Central memory CD8-positive, alpha-beta T cell (primary cell): ENCODE measurements at regions not wholly inside any gene's neighbourhood (a gene's known extent, or its start where the extent isn't known, plus 50 kb on each side); places are given as distances from the start of the nearest gene placed in this dataset.

ENCODE experiments used
- ATAC-seq: fragments of 150-1000 bp; cut with Tn5 transposase; replicated peaks from 2 replicates; pipeline ENCODE4 v1.10.0; 2022; ENCODE audit warnings: mild to moderate bottlenecking, moderate FRiP score, moderate number of reproducible peaks; ENCODE audit not compliant: poor library complexity, severe bottlenecking; ENCODE audit errors: extremely low read depth
- DNase-seq, 2 donors: peaks; one replicate each; pipeline ENCODE4 v3.0.0; 2021; ENCODE audit warnings: low spot score in 2 of 2
- H3K27ac Mint-ChIP-seq: one replicate; pipeline ENCODE4 v1.8.0; 2022; ENCODE audit warnings: low read depth, mild to moderate bottlenecking, moderate library complexity, mixed read lengths
- H3K27me3 Mint-ChIP-seq: one replicate; pipeline ENCODE4 v1.8.0; 2022; ENCODE audit warnings: mixed read lengths
- H3K36me3 Mint-ChIP-seq: one replicate; pipeline ENCODE4 v1.8.0; 2022; ENCODE audit warnings: mild to moderate bottlenecking, moderate library complexity, mixed read lengths; ENCODE audit not compliant: insufficient read depth
- H3K4me1 Mint-ChIP-seq: one replicate; pipeline ENCODE4 v1.8.0; 2022; ENCODE audit warnings: mixed read lengths
- H3K4me3 Mint-ChIP-seq: one replicate; pipeline ENCODE4 v1.8.0; 2022; ENCODE audit warnings: mild to moderate bottlenecking, moderate library complexity, mixed read lengths
- H3K9me3 Mint-ChIP-seq: one replicate; pipeline ENCODE4 v1.8.0; 2022; ENCODE audit warnings: mixed read lengths

DNA sequence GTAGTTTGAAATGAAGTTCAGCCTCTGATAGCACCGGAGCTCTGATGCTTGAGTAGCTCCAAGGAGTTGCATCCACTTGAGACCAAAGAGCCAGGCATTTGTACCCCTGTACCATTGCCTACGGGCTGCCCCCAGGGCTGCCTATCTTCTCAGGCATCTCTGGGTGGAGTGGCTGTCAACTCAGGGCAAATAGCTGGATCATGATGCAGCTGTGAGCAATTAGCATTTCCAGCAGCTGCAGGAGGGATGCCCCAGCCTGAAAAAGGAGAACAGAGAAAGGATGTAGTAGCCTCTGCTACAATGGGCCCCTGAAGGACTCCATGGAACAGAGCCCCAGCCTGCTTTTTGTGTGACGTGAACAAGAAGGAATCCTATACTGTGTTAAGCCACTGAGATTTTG, 492.6 kb downstream of the BCOR start:
- Mint-ChIP-seq H3K27ac (no peak overlapping the region), H3K36me3 (no peaks in the 10 kb centered on the region), H3K27me3 (peaks cover 26% of the 10 kb centered on the region), H3K9me3 (no peaks in the 10 kb centered on the region), H3K4me1 (no peaks in the 10 kb centered on the region), H3K4me3 (no peak overlapping the region)
- no peak for DNase-seq
- ATAC-seq: no peak

DNA sequence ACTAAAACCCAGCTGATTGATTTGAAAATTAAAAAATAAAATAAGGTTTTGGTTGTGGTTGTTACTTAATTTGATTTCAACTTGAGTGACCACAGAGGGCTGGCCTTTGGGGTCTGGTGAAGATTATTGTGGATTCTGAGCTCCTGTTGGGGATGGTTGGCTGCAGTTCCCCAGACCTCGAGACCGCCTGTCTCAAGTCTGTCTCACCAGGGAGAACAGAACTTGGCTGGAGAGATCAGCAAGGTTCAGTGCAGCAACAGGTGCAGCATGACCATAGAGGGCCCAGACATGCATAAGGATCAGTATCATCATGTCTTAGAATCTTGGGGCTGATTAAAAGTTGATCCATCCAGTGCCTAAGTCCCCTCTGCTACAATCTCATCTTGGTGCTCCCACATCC, 491.9 kb downstream of the BCOR start:
- H3K4me1 Mint-ChIP-seq: no peaks in the 10 kb centered on the region
- DNase-seq: no peak
- no peaks in the 10 kb centered on the region for H3K36me3 Mint-ChIP-seq
- no peak overlapping the region for H3K4me3 Mint-ChIP-seq
- no peak for ATAC-seq
- H3K27me3 Mint-ChIP-seq: peaks cover 27% of the 10 kb centered on the region
- no peak overlapping the region for H3K27ac Mint-ChIP-seq
- no peaks in the 10 kb centered on the region for H3K9me3 Mint-ChIP-seq

DNA sequence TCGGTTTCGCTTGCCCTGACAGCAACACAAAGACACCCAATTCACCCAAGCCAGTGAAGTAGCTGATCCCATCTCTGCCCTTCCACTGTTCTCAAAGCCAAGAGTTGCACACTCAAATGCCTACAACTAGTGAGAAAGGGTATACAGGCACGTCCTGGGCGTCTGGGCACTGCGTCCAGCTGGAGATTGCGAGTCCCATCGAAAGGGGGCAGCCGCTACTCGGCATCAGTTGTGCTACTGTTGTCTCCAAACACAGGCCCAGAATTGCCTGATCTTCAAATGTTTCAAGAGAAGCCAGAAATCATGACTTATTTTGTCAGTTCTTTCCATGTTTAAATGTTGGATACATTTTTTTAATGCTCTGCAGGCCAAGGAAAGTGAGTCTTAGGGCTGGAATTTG, 487.8 kb downstream of the BCOR start:
- Mint-ChIP-seq H3K36me3 (no peaks in the 10 kb centered on the region), H3K27me3 (peaks cover 50% of the 10 kb centered on the region), H3K27ac (no peak overlapping the region), H3K4me1 (peaks cover 14% of the 10 kb centered on the region), H3K4me3 (no peak overlapping the region), H3K9me3 (no peaks in the 10 kb centered on the region)
- no peak for DNase-seq
- ATAC-seq: no peak

DNA sequence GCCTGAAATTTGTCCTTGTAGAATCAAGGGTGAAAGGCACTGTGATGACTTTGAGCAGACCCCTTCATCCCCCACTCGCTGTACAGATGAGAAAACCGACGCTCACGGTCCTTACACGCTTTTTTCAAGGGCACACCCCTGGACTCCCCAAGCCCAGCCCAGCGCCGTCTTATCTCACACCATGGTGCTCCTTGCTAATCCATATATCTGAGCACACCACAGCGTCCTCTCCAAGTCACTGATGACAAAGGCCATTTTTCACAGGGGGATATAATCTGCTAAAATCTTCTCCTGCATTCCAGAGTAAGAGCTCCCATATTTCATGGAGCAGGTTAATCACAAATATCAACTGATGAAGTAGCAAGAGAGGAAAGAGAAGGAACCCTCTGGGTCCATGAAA, 486.3 kb downstream of the BCOR start:
- Mint-ChIP-seq H3K4me3 (no peak overlapping the region), H3K4me1 (peaks cover 14% of the 10 kb centered on the region), H3K27me3 (peaks cover 50% of the 10 kb centered on the region), H3K27ac (no peak overlapping the region), H3K9me3 (no peaks in the 10 kb centered on the region), H3K36me3 (no peaks in the 10 kb centered on the region)
- no peak for ATAC-seq
- DNase-seq: no peak

DNA sequence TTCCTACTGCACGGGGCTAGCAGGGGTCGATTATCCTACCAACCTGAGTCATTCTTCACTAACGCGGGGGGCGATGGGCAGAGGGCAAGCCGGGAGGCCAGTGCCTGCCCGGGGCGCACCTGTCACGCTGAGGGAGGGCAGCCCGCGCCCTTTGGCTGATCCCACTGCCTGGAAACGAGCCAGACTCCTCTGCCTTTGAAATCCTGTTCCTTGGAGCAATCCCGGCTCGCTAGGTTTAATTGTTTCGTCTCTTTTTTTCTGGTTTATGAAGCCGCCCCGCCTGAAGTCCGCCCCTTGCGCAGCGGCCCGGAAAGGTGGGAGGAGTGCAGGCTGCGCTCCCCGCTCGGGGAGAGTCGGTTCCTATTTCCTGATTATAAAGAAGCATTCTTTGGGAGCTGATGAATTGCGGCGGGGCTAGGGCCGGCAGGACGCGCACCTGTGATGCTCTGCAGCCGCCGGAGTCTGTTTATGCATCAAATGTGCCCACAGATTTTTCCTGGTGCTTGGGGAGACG, 484.2 kb downstream of the BCOR start:
- no peak for DNase-seq
- no peak for ATAC-seq
- H3K4me3 Mint-ChIP-seq: peak overlapping the region; percentile 72
- peaks cover 71% of the 10 kb centered on the region for H3K27me3 Mint-ChIP-seq
- no peaks in the 10 kb centered on the region for H3K9me3 Mint-ChIP-seq
- H3K36me3 Mint-ChIP-seq: no peaks in the 10 kb centered on the region
- peaks cover 14% of the 10 kb centered on the region for H3K4me1 Mint-ChIP-seq
- H3K27ac Mint-ChIP-seq: no peak overlapping the region

DNA sequence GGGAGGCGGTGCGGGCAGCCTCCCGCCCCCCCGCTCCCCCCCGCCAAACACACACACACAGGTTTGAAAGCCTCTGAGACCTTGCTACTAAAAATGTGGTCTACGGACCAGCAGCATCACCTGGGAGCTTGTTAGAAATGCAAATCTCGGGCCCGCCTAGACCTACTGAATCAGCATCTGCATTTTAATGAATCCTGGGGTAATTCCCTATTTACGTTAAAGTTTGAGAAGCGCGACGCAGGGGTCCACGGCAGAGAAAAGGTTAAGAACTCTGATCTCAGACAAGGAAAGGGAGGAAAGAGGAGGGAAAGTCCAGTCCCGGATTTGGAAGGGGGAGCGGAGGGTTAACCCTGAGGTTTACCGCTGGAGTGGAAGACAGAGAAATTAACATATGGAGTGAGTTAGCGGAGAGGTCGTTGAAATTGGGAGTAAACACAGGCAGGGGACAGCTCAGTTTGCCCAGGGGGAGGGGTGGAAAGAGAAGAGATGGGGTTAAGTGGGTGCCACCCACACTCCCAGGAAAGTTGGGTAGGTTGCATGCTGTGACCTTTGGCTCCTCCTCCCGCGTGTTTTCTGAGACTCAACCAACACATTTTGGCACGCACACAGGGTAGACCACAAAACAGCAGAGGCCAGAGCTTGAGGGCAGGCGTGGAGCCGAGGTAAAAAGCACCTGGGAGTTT, 483.6 kb downstream of the BCOR start:
- Mint-ChIP-seq H3K36me3 (no peaks in the 10 kb centered on the region), H3K27ac (no peak overlapping the region), H3K9me3 (no peaks in the 10 kb centered on the region), H3K4me3 (peak overlapping the region; percentile 72), H3K4me1 (peaks cover 14% of the 10 kb centered on the region), H3K27me3 (peaks cover 72% of the 10 kb centered on the region)
- no peak for DNase-seq
- no peak for ATAC-seq

DNA sequence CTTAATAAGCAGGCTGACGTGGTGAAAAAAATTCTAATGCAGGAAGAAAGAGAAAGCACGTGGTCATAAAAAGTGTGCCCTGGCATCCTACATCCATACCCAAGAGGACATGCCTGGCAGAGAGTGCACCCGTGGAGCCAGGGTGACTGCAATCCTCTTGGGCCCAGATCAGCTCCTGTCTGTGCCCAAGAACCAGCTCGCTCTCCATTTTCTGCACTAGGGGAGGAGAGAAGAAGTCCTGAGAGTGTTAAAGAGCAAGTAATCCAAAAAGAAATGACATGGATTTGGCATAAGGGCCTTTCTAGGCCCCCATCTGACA, 483.1 kb downstream of the BCOR start:
- ATAC-seq (no peak), DNase-seq (no peak)
- Mint-ChIP-seq H3K27me3 (peaks cover 72% of the 10 kb centered on the region), H3K4me3 (peak overlapping the region; percentile 72), H3K27ac (no peak overlapping the region), H3K9me3 (no peaks in the 10 kb centered on the region), H3K4me1 (peaks cover 14% of the 10 kb centered on the region), H3K36me3 (no peaks in the 10 kb centered on the region)

DNA sequence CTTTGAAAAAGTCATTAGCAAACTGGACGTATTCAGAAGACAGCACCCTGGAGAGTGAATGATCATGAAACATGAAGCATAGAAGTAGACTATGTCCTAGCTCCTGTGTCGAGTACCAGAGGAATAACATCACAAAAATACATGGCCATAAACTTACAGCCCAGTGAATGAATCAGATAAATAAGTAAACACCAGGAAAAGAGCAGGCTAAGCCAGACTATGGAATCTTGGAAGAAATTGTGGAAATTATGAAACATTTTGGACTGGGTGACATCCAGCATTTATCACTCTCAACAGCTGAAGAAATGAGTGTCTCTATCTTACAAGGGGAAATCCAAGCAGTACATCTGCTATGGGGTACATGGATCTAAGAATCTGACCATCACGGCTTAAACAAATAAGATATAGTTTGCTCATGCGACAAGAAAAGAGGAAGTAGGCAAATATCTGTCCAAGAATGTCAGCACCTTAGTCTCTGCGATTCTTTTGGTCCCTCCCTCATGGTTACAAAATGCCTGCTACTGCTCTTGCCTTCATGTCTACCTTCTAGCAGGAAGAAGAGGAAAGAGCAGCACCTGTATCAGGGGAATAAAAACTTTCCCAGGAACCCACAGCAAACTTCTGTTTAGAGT, 481.5 kb downstream of the BCOR start:
- Mint-ChIP-seq H3K27ac (no peak overlapping the region), H3K27me3 (peaks cover 58% of the 10 kb centered on the region), H3K4me3 (no peak overlapping the region), H3K4me1 (peaks cover 14% of the 10 kb centered on the region), H3K9me3 (no peaks in the 10 kb centered on the region), H3K36me3 (no peaks in the 10 kb centered on the region)
- DNase-seq (no peak), ATAC-seq (no peak)

DNA sequence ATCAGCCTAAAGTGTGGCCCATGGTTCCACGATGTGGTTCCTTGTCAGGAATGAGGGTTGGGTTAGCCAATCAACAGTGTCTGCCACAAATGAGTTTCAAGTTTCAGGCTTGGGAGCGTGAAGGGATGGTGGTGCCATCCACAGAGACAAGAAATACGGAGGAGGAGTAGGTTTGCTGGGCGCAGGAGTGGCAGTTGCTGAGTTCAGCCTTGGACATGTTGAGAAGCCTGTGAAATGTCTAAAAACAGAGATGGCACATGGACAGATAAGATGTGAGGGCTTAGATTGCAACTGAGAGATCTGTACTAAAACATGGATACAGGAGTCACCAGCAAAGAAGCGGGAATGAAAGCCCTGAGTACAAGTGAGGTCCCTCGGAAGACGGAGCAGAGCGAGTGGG, 481.0 kb downstream of the BCOR start:
- no peaks in the 10 kb centered on the region for H3K9me3 Mint-ChIP-seq
- no peak overlapping the region for H3K27ac Mint-ChIP-seq

DNA sequence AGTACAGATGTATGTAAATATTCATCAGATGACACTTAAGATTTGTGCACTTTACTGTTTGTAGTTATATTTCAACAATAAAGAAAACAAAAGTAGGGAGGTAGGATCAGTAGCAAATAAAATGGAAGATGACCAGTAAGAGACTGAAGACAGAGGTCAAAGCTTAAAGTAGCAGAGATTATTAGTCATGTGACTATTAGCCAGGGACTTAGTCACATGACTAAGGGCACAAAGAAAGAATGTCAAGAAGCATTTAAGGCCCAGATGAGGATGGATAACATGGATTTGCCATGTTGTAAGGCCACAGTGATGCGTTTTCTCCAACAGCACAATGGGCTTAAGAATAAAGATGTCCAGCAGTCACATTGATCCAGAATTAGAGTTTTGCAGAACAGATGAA, 479.6 kb downstream of the BCOR start:
- no peaks in the 10 kb centered on the region for H3K36me3 Mint-ChIP-seq
- no peak overlapping the region for H3K27ac Mint-ChIP-seq
- H3K27me3 Mint-ChIP-seq: peaks cover 39% of the 10 kb centered on the region
- no peak for ATAC-seq
- no peak for DNase-seq
- H3K9me3 Mint-ChIP-seq: no peaks in the 10 kb centered on the region
- H3K4me1 Mint-ChIP-seq: peaks cover 14% of the 10 kb centered on the region
- no peak overlapping the region for H3K4me3 Mint-ChIP-seq

More for the DNA sequence above, 481.0 kb downstream of the BCOR start:
- no peaks in the 10 kb centered on the region for H3K36me3 Mint-ChIP-seq
- peaks cover 14% of the 10 kb centered on the region for H3K4me1 Mint-ChIP-seq
- DNase-seq (no peak), ATAC-seq (no peak)
- H3K27me3 Mint-ChIP-seq: peaks cover 53% of the 10 kb centered on the region
- no peak overlapping the region for H3K4me3 Mint-ChIP-seq

DNA sequence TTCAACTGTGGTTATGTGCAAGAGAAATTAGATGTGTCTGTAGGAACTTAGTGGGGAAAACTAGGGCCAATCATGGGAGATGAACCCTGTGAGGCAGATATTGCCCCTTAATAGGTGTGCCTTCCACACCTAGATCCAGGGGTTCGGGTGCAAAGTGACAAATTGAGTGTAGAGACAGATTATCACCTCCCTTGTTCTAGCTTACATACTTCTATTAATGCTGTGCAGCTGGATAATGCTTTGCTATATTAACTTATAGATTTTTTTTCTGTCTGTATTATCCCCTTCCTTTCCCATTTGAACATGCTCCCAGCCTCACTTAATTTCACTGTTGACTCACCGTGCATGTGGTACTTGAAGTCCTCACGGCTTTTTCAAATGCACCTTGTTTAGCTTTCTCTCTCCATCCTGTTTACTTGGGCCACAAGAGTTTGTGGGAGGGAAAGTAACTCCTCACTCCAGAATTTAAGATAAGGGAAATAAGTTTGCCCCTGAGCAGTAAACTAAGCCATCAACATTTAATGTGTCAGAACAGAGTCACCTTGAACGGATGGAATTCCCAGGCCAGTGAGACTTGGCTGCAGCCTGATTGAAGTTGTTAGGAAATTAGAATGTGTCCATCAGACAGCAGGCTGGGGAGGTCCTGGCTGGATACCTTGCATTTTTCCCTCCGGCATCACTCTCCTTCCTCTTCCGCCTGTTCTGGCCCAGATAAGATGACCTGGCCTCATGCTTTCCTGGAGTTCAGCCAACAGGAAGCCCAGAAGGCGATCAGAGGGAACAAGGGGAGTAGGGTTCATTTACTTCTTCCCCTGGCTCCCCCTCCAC, 478.4 kb downstream of the BCOR start:
- H3K4me1 Mint-ChIP-seq: peaks cover 3% of the 10 kb centered on the region
- H3K36me3 Mint-ChIP-seq: no peaks in the 10 kb centered on the region
- DNase-seq: no peak
- H3K27ac Mint-ChIP-seq: no peak overlapping the region
- peaks cover 26% of the 10 kb centered on the region for H3K27me3 Mint-ChIP-seq
- ATAC-seq: no peak
- no peak overlapping the region for H3K4me3 Mint-ChIP-seq
- no peaks in the 10 kb centered on the region for H3K9me3 Mint-ChIP-seq

DNA sequence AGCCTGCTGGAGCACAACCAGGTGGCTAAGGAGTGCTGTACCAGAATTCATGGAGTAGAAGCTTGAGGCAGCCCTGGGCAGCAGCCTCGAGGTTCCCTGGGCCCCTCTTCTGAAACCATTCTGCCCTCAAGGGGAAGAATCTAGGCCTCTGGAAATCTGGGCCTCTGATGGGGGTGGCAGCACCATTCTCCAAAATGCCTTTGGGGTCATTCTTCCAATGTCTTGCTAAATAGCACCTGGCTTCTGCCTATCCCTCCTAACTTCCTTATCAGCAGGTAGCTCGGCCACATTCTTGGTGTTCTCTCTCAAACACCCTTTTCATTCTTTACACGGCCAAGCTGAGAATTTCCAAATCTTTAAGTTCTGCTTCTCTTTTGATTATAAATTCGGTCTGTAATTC, 473.6 kb downstream of the BCOR start:
- DNase-seq (no peak), ATAC-seq (no peak)
- Mint-ChIP-seq H3K4me1 (no peaks in the 10 kb centered on the region), H3K27me3 (peaks cover 16% of the 10 kb centered on the region), H3K27ac (no peak overlapping the region), H3K9me3 (no peaks in the 10 kb centered on the region), H3K4me3 (no peak overlapping the region), H3K36me3 (no peaks in the 10 kb centered on the region)

DNA sequence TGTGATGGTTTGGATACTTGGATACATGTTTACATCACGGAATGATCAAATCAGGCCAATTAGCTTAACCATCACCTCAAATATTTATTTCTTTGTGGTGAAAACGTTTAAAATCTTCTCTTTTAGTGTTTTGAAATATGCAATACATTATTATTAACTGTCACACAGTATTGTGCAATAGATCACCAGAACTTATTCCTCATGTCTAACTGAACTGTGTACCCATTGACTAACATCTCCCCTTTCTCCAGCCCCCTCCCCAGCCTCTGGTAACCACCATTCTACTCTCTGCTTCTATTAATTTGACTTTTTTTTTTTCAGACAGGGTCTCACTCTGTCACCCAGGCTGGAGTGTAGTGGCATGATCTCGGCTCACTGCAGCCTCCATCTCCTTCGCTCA, 471.9 kb downstream of the BCOR start:
- Mint-ChIP-seq H3K27ac (no peak overlapping the region), H3K4me1 (no peaks in the 10 kb centered on the region), H3K27me3 (peaks cover 16% of the 10 kb centered on the region), H3K4me3 (no peak overlapping the region), H3K36me3 (no peaks in the 10 kb centered on the region), H3K9me3 (no peaks in the 10 kb centered on the region)
- no peak for DNase-seq
- ATAC-seq: no peak
